H1 (cell line): ENCODE measurements at regions not wholly inside any gene's neighbourhood (a gene's known extent, or its start where the extent isn't known, plus 50 kb on each side); places are given as distances from the start of the nearest gene placed in this dataset.

Experiments used
- ATF3 ChIP-seq: IDR thresholded peaks from 2 replicates; pipeline ENCODE4 v1.6.1; 2011; ENCODE audit warnings: low read depth, mild to moderate bottlenecking, low read length; ENCODE audit not compliant: insufficient read depth
- CBX5 ChIP-seq: fragments of 300-800, 300-1000 bp; sonication (generic); IDR thresholded peaks from 2 replicates; pipeline ENCODE4 v1.7.1; 2016; ENCODE audit warnings: antibody characterized with exemption, low read length, low read depth
- CHD7 ChIP-seq: fragments of 300-600 bp; sonication (generic); IDR thresholded peaks from 2 replicates; pipeline ENCODE4 v1.7.1; 2012; ENCODE audit warnings: low read length, moderate library complexity, mild to moderate bottlenecking, inconsistent platforms; ENCODE audit not compliant: insufficient replicate concordance
- EGR1 ChIP-seq: IDR thresholded peaks from 2 replicates; pipeline ENCODE4 v1.6.1; 2011; ENCODE audit warnings: low read depth, low read length, borderline replicate concordance
- KDM4A ChIP-seq: IDR thresholded peaks from one replicate; pipeline ENCODE4 v1.7.1; 2012; ENCODE audit warnings: low read depth, mild to moderate bottlenecking, moderate library complexity, low read length, inconsistent platforms; ENCODE audit not compliant: severe bottlenecking
- KDM5A ChIP-seq: fragments of 200-600 bp; IDR thresholded peaks from 2 replicates; pipeline ENCODE4 v1.7.1; 2012; ENCODE audit warnings: mild to moderate bottlenecking, low read length, inconsistent platforms, mixed read lengths
- RAD21 ChIP-seq, 2 experiments: IDR thresholded peaks in 1 of 2; conservative IDR thresholded peaks in 1 of 2; 2 replicates each; pipeline ENCODE4 v1.6.1; 2011; ENCODE audit warnings: low read depth in 2 of 2, low read length in 2 of 2, improper control_type of control experiment in 1 of 2, inconsistent platforms in 1 of 2, mild to moderate bottlenecking in 1 of 2, moderate library complexity in 1 of 2
- TF ChIP-seq, protein P1 (sequence below): IDR thresholded peaks from 2 replicates; pipeline ENCODE4 v1.6.1; 2012; ENCODE audit warnings: inconsistent platforms

- TF ChIP-seq CHD7, result no peak
- no peak for TF ChIP-seq ATF3
- TF ChIP-seq EGR1, result no peak
- no peak for TF ChIP-seq RAD21 (IDR thresholded peaks at IDR 0.05 in 1 of 2, conservative IDR thresholded peaks at IDR 0.05 in 1 of 2; ENCODE audit: low read depth in 2 of 2, low read length in 2 of 2)
- no peak for TF ChIP-seq CBX5
- TF ChIP-seq, protein P1, sequence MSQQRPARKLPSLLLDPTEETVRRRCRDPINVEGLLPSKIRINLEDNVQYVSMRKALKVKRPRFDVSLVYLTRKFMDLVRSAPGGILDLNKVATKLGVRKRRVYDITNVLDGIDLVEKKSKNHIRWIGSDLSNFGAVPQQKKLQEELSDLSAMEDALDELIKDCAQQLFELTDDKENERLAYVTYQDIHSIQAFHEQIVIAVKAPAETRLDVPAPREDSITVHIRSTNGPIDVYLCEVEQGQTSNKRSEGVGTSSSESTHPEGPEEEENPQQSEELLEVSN, result no peak
- no peak for TF ChIP-seq KDM5A
- no peak for TF ChIP-seq KDM4A
These were observed 491.1 kb upstream of the ADARB2 start (continued) for GRCh38 chr10:2228320-2228901.
